ENCODE measurements at regions not wholly inside any gene's neighbourhood (a gene's known extent, or its start where the extent isn't known, plus 50 kb on each side); places are given as distances from the start of the nearest gene placed in this dataset.
"Not testable (repeated sequence)": the region's sequence is repeated elsewhere in the genome, so short reads cannot be mapped to it uniquely, and the experiment has no call there.

DNA sequence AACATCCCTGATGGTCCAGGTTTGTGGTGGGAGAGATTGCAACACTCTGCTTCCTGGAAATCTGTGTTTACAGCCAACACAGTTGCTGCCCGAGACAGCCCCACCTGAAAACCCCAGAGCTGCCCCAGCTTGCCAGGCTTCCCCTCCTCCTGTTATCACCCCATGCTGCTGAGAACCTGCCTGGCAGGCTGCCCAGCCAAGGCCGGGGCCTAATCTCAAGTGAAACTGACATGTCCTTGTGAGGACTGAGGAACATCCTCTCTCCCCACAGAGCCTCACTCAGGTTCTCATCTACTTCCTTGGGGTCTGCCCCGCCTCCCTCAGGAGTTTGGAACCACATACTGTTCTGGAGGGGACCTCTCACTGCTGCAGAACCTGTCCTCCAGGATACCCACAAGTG lies 358.4 kb downstream of the KCNJ18 start:
- TF ChIP-seq, protein P1, sequence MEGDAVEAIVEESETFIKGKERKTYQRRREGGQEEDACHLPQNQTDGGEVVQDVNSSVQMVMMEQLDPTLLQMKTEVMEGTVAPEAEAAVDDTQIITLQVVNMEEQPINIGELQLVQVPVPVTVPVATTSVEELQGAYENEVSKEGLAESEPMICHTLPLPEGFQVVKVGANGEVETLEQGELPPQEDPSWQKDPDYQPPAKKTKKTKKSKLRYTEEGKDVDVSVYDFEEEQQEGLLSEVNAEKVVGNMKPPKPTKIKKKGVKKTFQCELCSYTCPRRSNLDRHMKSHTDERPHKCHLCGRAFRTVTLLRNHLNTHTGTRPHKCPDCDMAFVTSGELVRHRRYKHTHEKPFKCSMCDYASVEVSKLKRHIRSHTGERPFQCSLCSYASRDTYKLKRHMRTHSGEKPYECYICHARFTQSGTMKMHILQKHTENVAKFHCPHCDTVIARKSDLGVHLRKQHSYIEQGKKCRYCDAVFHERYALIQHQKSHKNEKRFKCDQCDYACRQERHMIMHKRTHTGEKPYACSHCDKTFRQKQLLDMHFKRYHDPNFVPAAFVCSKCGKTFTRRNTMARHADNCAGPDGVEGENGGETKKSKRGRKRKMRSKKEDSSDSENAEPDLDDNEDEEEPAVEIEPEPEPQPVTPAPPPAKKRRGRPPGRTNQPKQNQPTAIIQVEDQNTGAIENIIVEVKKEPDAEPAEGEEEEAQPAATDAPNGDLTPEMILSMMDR (IDR thresholded peaks at IDR 0.05 in 2 of 3, conservative IDR thresholded peaks at IDR 0.05 in 1 of 3; ENCODE audit: borderline replicate concordance in 1 of 3, insufficient read depth in 1 of 3, low read depth in 2 of 3, low read length in 2 of 3) = not testable (repeated sequence)
- not testable (repeated sequence) for TF ChIP-seq SP1 (IDR thresholded peaks at IDR 0.05; ENCODE audit: low read depth); EZH2 (IDR thresholded peaks at IDR 0.05); POLR2AphosphoS5 (IDR thresholded peaks at IDR 0.05; ENCODE audit: low read depth, low read length); TCF7L2 (IDR thresholded peaks at IDR 0.05; ENCODE audit: borderline replicate concordance, extremely low read depth, insufficient read depth, insufficient read length); SIN3A (IDR thresholded peaks at IDR 0.05; ENCODE audit: low read depth); YY1 (IDR thresholded peaks at IDR 0.05; ENCODE audit: extremely low read depth, insufficient replicate concordance, low read depth, low read length); POLR2A (IDR thresholded peaks at IDR 0.05; ENCODE audit: borderline replicate concordance, extremely low read depth, insufficient read depth, insufficient read length); FOSL1 (IDR thresholded peaks at IDR 0.05; ENCODE audit: low read depth); EZH2phosphoT487 (IDR thresholded peaks at IDR 0.05; ENCODE audit: borderline replicate concordance)
- TF ChIP-seq, protein P2, sequence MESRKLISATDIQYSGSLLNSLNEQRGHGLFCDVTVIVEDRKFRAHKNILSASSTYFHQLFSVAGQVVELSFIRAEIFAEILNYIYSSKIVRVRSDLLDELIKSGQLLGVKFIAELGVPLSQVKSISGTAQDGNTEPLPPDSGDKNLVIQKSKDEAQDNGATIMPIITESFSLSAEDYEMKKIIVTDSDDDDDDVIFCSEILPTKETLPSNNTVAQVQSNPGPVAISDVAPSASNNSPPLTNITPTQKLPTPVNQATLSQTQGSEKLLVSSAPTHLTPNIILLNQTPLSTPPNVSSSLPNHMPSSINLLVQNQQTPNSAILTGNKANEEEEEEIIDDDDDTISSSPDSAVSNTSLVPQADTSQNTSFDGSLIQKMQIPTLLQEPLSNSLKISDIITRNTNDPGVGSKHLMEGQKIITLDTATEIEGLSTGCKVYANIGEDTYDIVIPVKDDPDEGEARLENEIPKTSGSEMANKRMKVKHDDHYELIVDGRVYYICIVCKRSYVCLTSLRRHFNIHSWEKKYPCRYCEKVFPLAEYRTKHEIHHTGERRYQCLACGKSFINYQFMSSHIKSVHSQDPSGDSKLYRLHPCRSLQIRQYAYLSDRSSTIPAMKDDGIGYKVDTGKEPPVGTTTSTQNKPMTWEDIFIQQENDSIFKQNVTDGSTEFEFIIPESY (IDR thresholded peaks at IDR 0.05; ENCODE audit: extremely low read depth, insufficient replicate concordance, low read length) = not testable (repeated sequence)

Measured in HCT116 (cell line).